ENCODE measurements at regions not wholly inside any gene's neighbourhood (a gene's known extent, or its start where the extent isn't known, plus 50 kb on each side); places are given as distances from the start of the nearest gene placed in this dataset.

DNA sequence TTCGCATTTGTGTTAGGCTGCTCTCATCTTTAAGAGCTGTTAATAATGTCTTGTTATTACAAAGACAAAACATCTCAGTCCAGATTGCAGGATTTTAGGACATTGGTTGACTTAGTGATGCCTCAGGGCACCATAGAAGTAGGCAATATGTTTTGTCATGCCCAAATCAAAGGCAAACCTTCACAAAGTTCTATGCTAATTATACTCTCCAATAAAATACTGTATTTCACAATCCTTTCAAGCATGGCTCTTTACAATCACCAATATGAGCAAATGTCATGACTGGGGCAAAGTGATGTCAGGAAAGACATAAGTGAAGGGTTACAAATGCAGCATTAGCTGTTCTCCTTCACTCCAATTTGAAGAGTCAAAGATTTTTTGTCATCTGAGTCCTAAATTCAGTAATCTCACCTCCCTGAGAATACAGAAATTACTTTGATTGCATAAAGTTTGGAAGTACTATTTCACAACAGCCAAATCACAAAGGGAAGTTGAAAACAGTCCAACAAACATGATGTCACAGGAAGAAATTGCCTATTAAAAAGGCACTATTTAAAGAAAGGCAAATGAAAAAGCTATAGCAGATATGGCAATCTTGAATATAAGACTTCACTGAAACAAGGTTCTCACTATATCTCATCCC, 303.2 kb downstream of the PRR16 start:
- TF ChIP-seq, protein P1, sequence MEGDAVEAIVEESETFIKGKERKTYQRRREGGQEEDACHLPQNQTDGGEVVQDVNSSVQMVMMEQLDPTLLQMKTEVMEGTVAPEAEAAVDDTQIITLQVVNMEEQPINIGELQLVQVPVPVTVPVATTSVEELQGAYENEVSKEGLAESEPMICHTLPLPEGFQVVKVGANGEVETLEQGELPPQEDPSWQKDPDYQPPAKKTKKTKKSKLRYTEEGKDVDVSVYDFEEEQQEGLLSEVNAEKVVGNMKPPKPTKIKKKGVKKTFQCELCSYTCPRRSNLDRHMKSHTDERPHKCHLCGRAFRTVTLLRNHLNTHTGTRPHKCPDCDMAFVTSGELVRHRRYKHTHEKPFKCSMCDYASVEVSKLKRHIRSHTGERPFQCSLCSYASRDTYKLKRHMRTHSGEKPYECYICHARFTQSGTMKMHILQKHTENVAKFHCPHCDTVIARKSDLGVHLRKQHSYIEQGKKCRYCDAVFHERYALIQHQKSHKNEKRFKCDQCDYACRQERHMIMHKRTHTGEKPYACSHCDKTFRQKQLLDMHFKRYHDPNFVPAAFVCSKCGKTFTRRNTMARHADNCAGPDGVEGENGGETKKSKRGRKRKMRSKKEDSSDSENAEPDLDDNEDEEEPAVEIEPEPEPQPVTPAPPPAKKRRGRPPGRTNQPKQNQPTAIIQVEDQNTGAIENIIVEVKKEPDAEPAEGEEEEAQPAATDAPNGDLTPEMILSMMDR (IDR thresholded peaks at IDR 0.05), result no peak
- TF ChIP-seq POLR2A (IDR thresholded peaks at IDR 0.05; ENCODE audit: low read depth) (no peak), EP300 (IDR thresholded peaks at IDR 0.05) (no peak), POLR2AphosphoS5 (IDR thresholded peaks at IDR 0.05) (no peak)
